Activated naive CD4-positive, alpha-beta T cell treated with anti-CD3 and anti-CD28 coated beads, Interleukin-2, amount 50 U/mL, for 24 hours (primary cell): ENCODE measurements at regions not wholly inside any gene's neighbourhood (a gene's known extent, or its start where the extent isn't known, plus 50 kb on each side); places are given as distances from the start of the nearest gene placed in this dataset.
"Not testable (repeated sequence)": the region's sequence is repeated elsewhere in the genome, so short reads cannot be mapped to it uniquely, and the experiment has no call there.

Source experiments
- H3K27ac Mint-ChIP-seq: one replicate; pipeline ENCODE4 v1.8.0; 2021; ENCODE audit warnings: mild to moderate bottlenecking, mixed read lengths
- H3K27me3 Mint-ChIP-seq: one replicate; pipeline ENCODE4 v1.8.0; 2021; ENCODE audit warnings: mixed read lengths
- H3K36me3 Mint-ChIP-seq: one replicate; pipeline ENCODE4 v1.8.0; 2021; ENCODE audit warnings: mixed read lengths
- H3K4me1 Mint-ChIP-seq: one replicate; pipeline ENCODE4 v1.8.0; 2021; ENCODE audit warnings: mixed read lengths
- H3K4me3 Mint-ChIP-seq: one replicate; pipeline ENCODE4 v1.8.0; 2021; ENCODE audit warnings: mild to moderate bottlenecking, mixed read lengths
- H3K9me3 Mint-ChIP-seq: one replicate; pipeline ENCODE4 v1.8.0; 2021; ENCODE audit warnings: mixed read lengths

GRCh38 chr6:96433950-96434349 lies 87.7 kb upstream of the UFL1 start:
- Mint-ChIP-seq H3K9me3 (peaks cover 44% of the 10 kb centered on the region), H3K27ac (no peak overlapping the region), H3K4me3 (no peak overlapping the region), H3K4me1 (no peaks in the 10 kb centered on the region), H3K36me3 (peaks cover 8% of the 10 kb centered on the region), H3K27me3 (peaks cover 6% of the 10 kb centered on the region)

- Mint-ChIP-seq H3K4me1 (no peaks in the 10 kb centered on the region), H3K27ac (no peak overlapping the region), H3K36me3 (peaks cover 8% of the 10 kb centered on the region), H3K4me3 (no peak overlapping the region), H3K27me3 (peaks cover 5% of the 10 kb centered on the region), H3K9me3 (peaks cover 24% of the 10 kb centered on the region)
Measured at GRCh38 chr6:96436398-96436797, 85.2 kb upstream of the UFL1 start.

GRCh38 chr6:96437228-96437627 lies 84.4 kb upstream of the UFL1 start:
- H3K9me3 Mint-ChIP-seq, result peaks cover 23% of the 10 kb centered on the region
- not testable (repeated sequence) for H3K4me1 Mint-ChIP-seq, H3K4me3 Mint-ChIP-seq, H3K27ac Mint-ChIP-seq, H3K27me3 Mint-ChIP-seq, H3K36me3 Mint-ChIP-seq

GRCh38 chr6:96450082-96450769 lies 71.4 kb upstream of the UFL1 start:
- Mint-ChIP-seq H3K4me1 (no peaks in the 10 kb centered on the region), H3K9me3 (peaks cover 7% of the 10 kb centered on the region), H3K36me3 (peaks cover 2% of the 10 kb centered on the region), H3K27ac (no peak overlapping the region), H3K4me3 (no peak overlapping the region), H3K27me3 (no peaks in the 10 kb centered on the region)

- Mint-ChIP-seq H3K27ac (no peak overlapping the region), H3K4me1 (no peaks in the 10 kb centered on the region), H3K36me3 (peaks cover 1% of the 10 kb centered on the region), H3K27me3 (no peaks in the 10 kb centered on the region), H3K4me3 (no peak overlapping the region), H3K9me3 (peaks cover 3% of the 10 kb centered on the region)
Measured at GRCh38 chr6:96450770-96451130, 70.9 kb upstream of the UFL1 start.

GRCh38 chr6:96458771-96459170 lies 62.8 kb upstream of the UFL1 start:
- no peaks in the 10 kb centered on the region for H3K9me3 Mint-ChIP-seq
- no peaks in the 10 kb centered on the region for H3K27me3 Mint-ChIP-seq
- no peak overlapping the region for H3K27ac Mint-ChIP-seq
- no peaks in the 10 kb centered on the region for H3K36me3 Mint-ChIP-seq
- no peaks in the 10 kb centered on the region for H3K4me1 Mint-ChIP-seq
- H3K4me3 Mint-ChIP-seq, result no peak overlapping the region

- Mint-ChIP-seq H3K4me3 (no peak overlapping the region), H3K36me3 (no peaks in the 10 kb centered on the region), H3K27ac (no peak overlapping the region), H3K9me3 (no peaks in the 10 kb centered on the region), H3K27me3 (no peaks in the 10 kb centered on the region), H3K4me1 (peaks cover 3% of the 10 kb centered on the region)
Measured at GRCh38 chr6:96460052-96460700, 61.4 kb upstream of the UFL1 start.

- Mint-ChIP-seq H3K4me3 (no peak overlapping the region), H3K36me3 (no peaks in the 10 kb centered on the region), H3K4me1 (peaks cover 21% of the 10 kb centered on the region), H3K27me3 (no peaks in the 10 kb centered on the region), H3K27ac (peak overlapping the region; percentile 5), H3K9me3 (no peaks in the 10 kb centered on the region)
Measured at GRCh38 chr6:96465321-96465903, 56.2 kb upstream of the UFL1 start.

GRCh38 chr6:96466147-96466863 lies 55.3 kb upstream of the UFL1 start:
- Mint-ChIP-seq H3K4me1 (peaks cover 21% of the 10 kb centered on the region), H3K36me3 (no peaks in the 10 kb centered on the region), H3K27ac (no peak overlapping the region), H3K27me3 (no peaks in the 10 kb centered on the region), H3K9me3 (no peaks in the 10 kb centered on the region), H3K4me3 (no peak overlapping the region)

GRCh38 chr6:96467814-96468213 lies 53.8 kb upstream of the UFL1 start:
- H3K27me3 Mint-ChIP-seq, result peaks cover 2% of the 10 kb centered on the region
- H3K4me3 Mint-ChIP-seq, result no peak overlapping the region
- no peak overlapping the region for H3K27ac Mint-ChIP-seq
- H3K9me3 Mint-ChIP-seq, result no peaks in the 10 kb centered on the region
- H3K4me1 Mint-ChIP-seq, result peaks cover 21% of the 10 kb centered on the region
- no peaks in the 10 kb centered on the region for H3K36me3 Mint-ChIP-seq

- Mint-ChIP-seq H3K27ac (no peak overlapping the region), H3K9me3 (no peaks in the 10 kb centered on the region), H3K4me3 (no peak overlapping the region), H3K27me3 (peaks cover 2% of the 10 kb centered on the region), H3K36me3 (no peaks in the 10 kb centered on the region), H3K4me1 (peaks cover 21% of the 10 kb centered on the region)
Measured at GRCh38 chr6:96468281-96468680, 53.3 kb upstream of the UFL1 start.

GRCh38 chr6:96468681-96469224 lies 52.9 kb upstream of the UFL1 start:
- Mint-ChIP-seq H3K4me3 (no peak overlapping the region), H3K27me3 (peaks cover 2% of the 10 kb centered on the region), H3K9me3 (no peaks in the 10 kb centered on the region), H3K36me3 (no peaks in the 10 kb centered on the region), H3K27ac (no peak overlapping the region), H3K4me1 (peaks cover 21% of the 10 kb centered on the region)

GRCh38 chr6:96469312-96469711 lies 52.3 kb upstream of the UFL1 start:
- H3K4me1 Mint-ChIP-seq, result peaks cover 21% of the 10 kb centered on the region

GRCh38 chr6:96470296-96470695 lies 51.3 kb upstream of the UFL1 start:
- Mint-ChIP-seq H3K4me3 (no peak overlapping the region), H3K27me3 (peaks cover 2% of the 10 kb centered on the region), H3K4me1 (peaks cover 17% of the 10 kb centered on the region), H3K27ac (no peak overlapping the region), H3K36me3 (no peaks in the 10 kb centered on the region), H3K9me3 (peaks cover 5% of the 10 kb centered on the region)

More at GRCh38 chr6:96469312-96469711, 52.3 kb upstream of the UFL1 start:
- Mint-ChIP-seq H3K27me3 (peaks cover 2% of the 10 kb centered on the region), H3K27ac (no peak overlapping the region), H3K36me3 (no peaks in the 10 kb centered on the region), H3K4me3 (no peak overlapping the region), H3K9me3 (no peaks in the 10 kb centered on the region)
